Endodermal cell (in vitro differentiated cells): ENCODE measurements at regions not wholly inside any gene's neighbourhood (a gene's known extent, or its start where the extent isn't known, plus 50 kb on each side); places are given as distances from the start of the nearest gene placed in this dataset.

Experiments used
- DNase-seq: peaks from one replicate; pipeline ENCODE4 v3.0.0-alpha.2; 2017
- H3K27ac ChIP-seq: 2 replicates; pipeline ENCODE4 v1.5.1; 2013; ENCODE audit warnings: mild to moderate bottlenecking, low read depth, low read length, moderate library complexity
- H3K27me3 ChIP-seq: 2 replicates; pipeline ENCODE4 v1.6.1; 2013; ENCODE audit warnings: mild to moderate bottlenecking, low read length, moderate library complexity; ENCODE audit not compliant: insufficient read depth, control insufficient read depth, poor library complexity, severe bottlenecking
- H3K36me3 ChIP-seq: 2 replicates; pipeline ENCODE4 v1.7.0; 2013; ENCODE audit warnings: mild to moderate bottlenecking, low read length, moderate library complexity; ENCODE audit not compliant: control insufficient read depth, insufficient read depth
- H3K4me1 ChIP-seq: one replicate; pipeline ENCODE4 v1.7.0; 2013; ENCODE audit warnings: low read length; ENCODE audit not compliant: control insufficient read depth, insufficient read depth
- H3K4me3 ChIP-seq: 2 replicates; pipeline ENCODE4 v1.5.1; 2013; ENCODE audit warnings: mild to moderate bottlenecking, low read length, moderate library complexity
- H3K9ac ChIP-seq: 2 replicates; pipeline ENCODE4 v1.6.1; 2013; ENCODE audit warnings: mild to moderate bottlenecking, low read length, moderate library complexity; ENCODE audit not compliant: poor library complexity, severe bottlenecking; ENCODE audit errors: extremely low read depth
- H3K9me3 ChIP-seq: 2 replicates; pipeline ENCODE4 v1.6.1; 2013; ENCODE audit warnings: mild to moderate bottlenecking, low read length, moderate library complexity; ENCODE audit not compliant: control insufficient read depth
- H3K27ac Mint-ChIP-seq: 2 replicates; pipeline ENCODE4 v1.8.0; 2020; ENCODE audit warnings: mixed read lengths
- H3K27me3 Mint-ChIP-seq: 2 replicates; pipeline ENCODE4 v1.8.0; 2021; ENCODE audit warnings: mild to moderate bottlenecking, mixed read lengths; ENCODE audit not compliant: insufficient read depth
- H3K36me3 Mint-ChIP-seq: 2 replicates; pipeline ENCODE4 v1.8.0; 2020; ENCODE audit warnings: low read depth, mixed read lengths
- H3K4me1 Mint-ChIP-seq: 2 replicates; pipeline ENCODE4 v1.8.0; 2020; ENCODE audit warnings: mixed read lengths
- H3K4me3 Mint-ChIP-seq: 2 replicates; pipeline ENCODE4 v1.8.0; 2020; ENCODE audit warnings: mild to moderate bottlenecking, moderate library complexity, mixed read lengths
- H3K9me3 Mint-ChIP-seq: 2 replicates; pipeline ENCODE4 v1.8.0; 2020; ENCODE audit warnings: mild to moderate bottlenecking, mixed read lengths
- CTCF ChIP-seq: fragments of 200-600 bp; sonication (generic); conservative IDR thresholded peaks from 2 replicates; pipeline ENCODE4 v1.5.0; 2021; ENCODE audit warnings: antibody characterized with exemption, mild to moderate bottlenecking
- WGBS, 2 experiments: methylation state at CpG; one replicate each; pipeline versions ENCODE4 v1.1.5 to v1.1.7; 2013; ENCODE audit warnings: missing lambda C conversion rate in 2 of 2, mixed read lengths in 1 of 2; ENCODE audit not compliant: insufficient coverage in 1 of 2, insufficient read length in 1 of 2; 5-methylcytosine and 5-hydroxymethylcytosine counted together

GRCh38 chr13:56271686-56272085, 869.0 kb upstream of the PRR20A start:
- TF ChIP-seq CTCF: no peak
- H3K27me3 Mint-ChIP-seq: no peaks in the 10 kb centered on the region
- H3K27ac Mint-ChIP-seq: no peak overlapping the region
- Histone ChIP-seq H3K4me1 (peaks cover 6% of the 10 kb centered on the region), H3K36me3 (no peaks in the 10 kb centered on the region), H3K27me3 (no peaks in the 10 kb centered on the region), H3K4me3 (no peak overlapping the region), H3K27ac (no peak overlapping the region), H3K9ac (no peak overlapping the region), H3K9me3 (no peaks in the 10 kb centered on the region)
- no peak for DNase-seq
- no peak overlapping the region for H3K4me3 Mint-ChIP-seq
- H3K36me3 Mint-ChIP-seq: no peaks in the 10 kb centered on the region
- H3K9me3 Mint-ChIP-seq: no peaks in the 10 kb centered on the region
- 76 to 80% methylated on average over 1 of the region's 1 CpG for WGBS, 2 experiments
- peaks cover 12% of the 10 kb centered on the region for H3K4me1 Mint-ChIP-seq

GRCh38 chr13:56283262-56283828, 857.4 kb upstream of the PRR20A start:
- Histone ChIP-seq H3K36me3 (no peaks in the 10 kb centered on the region), H3K27me3 (no peaks in the 10 kb centered on the region), H3K27ac (no peak overlapping the region), H3K4me1 (no peaks in the 10 kb centered on the region), H3K4me3 (no peak overlapping the region), H3K9ac (no peak overlapping the region), H3K9me3 (no peaks in the 10 kb centered on the region)
- H3K36me3 Mint-ChIP-seq: no peaks in the 10 kb centered on the region
- H3K4me1 Mint-ChIP-seq: no peaks in the 10 kb centered on the region
- DNase-seq: no peak
- 71 to 100% methylated on average over 1 to 4 of the region's 4 CpGs for WGBS, 2 experiments
- no peaks in the 10 kb centered on the region for H3K27me3 Mint-ChIP-seq
- H3K9me3 Mint-ChIP-seq: peaks cover 7% of the 10 kb centered on the region
- no peak overlapping the region for H3K4me3 Mint-ChIP-seq
- no peak for TF ChIP-seq CTCF
- no peak overlapping the region for H3K27ac Mint-ChIP-seq

GRCh38 chr13:56299650-56300049, 841.1 kb upstream of the PRR20A start:
- no peak for DNase-seq
- H3K4me1 ChIP-seq: no peaks in the 10 kb centered on the region
- no peaks in the 10 kb centered on the region for H3K27me3 ChIP-seq
- H3K4me1 Mint-ChIP-seq: no peaks in the 10 kb centered on the region
- no peak overlapping the region for H3K27ac ChIP-seq
- no peak overlapping the region for H3K4me3 Mint-ChIP-seq
- H3K27me3 Mint-ChIP-seq: no peaks in the 10 kb centered on the region
- no peak overlapping the region for H3K9ac ChIP-seq
- H3K9me3 Mint-ChIP-seq: no peaks in the 10 kb centered on the region
- no peaks in the 10 kb centered on the region for H3K9me3 ChIP-seq
- no peak overlapping the region for H3K4me3 ChIP-seq
- H3K36me3 ChIP-seq: no peaks in the 10 kb centered on the region
- TF ChIP-seq CTCF: no peak
- H3K27ac Mint-ChIP-seq: no peak overlapping the region
- H3K36me3 Mint-ChIP-seq: no peaks in the 10 kb centered on the region
